ENCODE measurements at regions not wholly inside any gene's neighbourhood (a gene's known extent, or its start where the extent isn't known, plus 50 kb on each side); places are given as distances from the start of the nearest gene placed in this dataset.

GRCh38 chr2:187008111-187008510 lies 159.1 kb upstream of the ZSWIM2 start:
- no peak for TF ChIP-seq CTCF (IDR thresholded peaks at IDR 0.05)

DNA sequence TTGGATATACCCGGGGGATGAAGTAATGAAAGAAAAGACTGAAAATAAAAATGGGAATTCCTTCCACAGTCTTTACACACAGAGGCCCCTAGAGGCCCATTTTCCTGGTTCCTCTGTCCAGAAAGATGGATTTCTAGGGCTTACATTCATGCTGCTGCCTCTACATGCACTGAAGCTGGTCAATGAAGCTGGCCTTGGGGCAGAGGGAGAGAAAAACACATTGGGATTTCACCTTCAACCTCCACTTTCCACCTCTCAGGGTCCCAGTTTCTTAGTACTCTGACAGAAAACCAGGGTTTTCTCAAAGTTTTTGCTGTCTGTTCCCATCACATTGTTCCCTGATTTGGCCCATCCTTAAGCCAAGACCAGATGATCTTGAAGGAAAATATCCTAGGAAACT lies 154.6 kb upstream of the ZSWIM2 start:
- no peak for TF ChIP-seq CTCF (IDR thresholded peaks at IDR 0.05)

DNA sequence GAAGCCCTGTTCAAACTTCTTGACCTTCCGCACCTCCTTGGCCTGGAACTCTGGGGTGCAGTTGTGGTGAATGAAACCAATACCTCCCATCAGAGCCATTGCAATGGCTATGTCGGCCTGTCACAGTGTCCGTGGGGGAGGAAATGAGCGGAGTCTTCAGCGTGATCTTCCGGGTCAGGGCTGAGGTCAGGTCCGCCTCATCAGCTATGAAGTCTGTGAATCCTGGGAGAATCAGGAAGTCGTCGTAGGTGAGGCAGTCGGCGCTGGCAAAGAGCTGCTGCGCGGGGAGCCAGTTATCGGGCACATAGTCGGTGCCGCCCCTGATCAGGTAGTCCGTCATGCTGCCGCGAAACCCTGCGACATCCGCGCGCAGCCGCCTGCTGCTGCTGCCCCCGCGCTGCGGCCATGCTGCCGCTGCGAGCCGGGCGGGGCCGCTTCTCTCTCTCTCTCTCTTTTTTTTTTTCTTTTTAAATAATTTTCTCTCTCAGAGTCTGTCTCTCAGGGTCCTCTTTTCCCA lies 154.1 kb upstream of the ZSWIM2 start:
- TF ChIP-seq CTCF (IDR thresholded peaks at IDR 0.05): no peak

DNA sequence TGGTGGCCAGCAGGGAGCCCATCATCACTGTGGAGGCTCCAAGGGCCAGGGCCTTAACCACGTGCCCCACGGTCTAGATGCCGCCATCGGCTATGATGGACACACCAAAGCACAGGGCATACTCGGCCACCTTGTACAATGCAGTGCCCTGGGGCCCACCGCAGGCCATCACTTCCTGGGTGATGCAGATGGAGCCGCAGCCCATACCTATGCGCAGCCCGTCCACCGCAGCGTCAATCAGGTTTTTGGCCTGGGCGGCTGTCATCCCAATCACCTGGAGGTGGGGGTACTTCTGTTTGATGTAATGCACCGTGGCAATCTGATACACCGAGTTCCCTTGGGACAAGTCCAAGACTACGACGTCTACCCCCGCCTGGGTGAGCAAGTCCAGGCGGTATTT lies 153.3 kb upstream of the ZSWIM2 start:
- TF ChIP-seq CTCF (IDR thresholded peaks at IDR 0.05): no peak

DNA sequence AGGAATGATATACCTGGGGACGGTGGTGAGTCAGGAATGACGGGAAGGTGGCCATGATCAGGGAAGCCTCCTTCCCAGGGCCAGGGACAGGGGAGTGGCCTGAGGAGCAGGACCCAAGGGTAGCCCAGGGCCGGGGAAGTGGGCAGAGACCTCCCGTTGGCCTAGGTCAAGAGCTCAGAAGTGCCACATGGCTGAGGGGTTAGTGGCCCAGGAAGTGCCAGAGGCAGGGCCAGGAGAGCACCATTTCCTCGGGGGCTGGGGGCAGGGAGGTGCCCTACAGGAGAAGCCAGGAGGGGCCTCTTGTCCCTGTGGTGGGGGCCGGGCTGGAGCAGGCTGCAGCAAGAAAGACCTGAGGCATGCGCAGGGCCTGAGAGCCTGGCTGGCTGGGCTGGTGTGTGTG lies 152.3 kb upstream of the ZSWIM2 start:
- no peak for TF ChIP-seq CTCF (IDR thresholded peaks at IDR 0.05)

GRCh38 chr2:186995092-186995491 lies 146.1 kb upstream of the ZSWIM2 start:
- no peak for TF ChIP-seq CTCF (IDR thresholded peaks at IDR 0.05)

DNA sequence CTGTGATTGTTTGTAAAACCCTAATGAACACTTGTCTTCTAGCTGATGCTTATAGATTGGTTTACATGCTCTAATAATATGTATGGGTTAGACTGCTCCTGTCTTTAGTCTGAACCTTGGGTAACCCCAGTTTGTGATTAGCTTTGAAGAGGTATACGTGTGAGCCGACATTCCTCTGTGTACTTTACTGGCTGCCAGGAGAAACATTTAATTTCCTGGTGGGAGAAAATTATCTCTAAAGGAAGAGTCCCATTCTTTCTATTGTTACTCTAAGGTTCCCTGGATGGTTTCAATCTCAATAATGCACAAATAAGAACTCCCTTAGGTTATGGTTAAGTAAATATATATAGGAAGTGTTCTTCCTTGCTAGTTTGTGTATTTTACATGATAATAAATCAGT lies 143.6 kb upstream of the ZSWIM2 start:
- TF ChIP-seq CTCF (IDR thresholded peaks at IDR 0.05): no peak

- TF ChIP-seq CTCF (IDR thresholded peaks at IDR 0.05): no peak; the same call in 1 of the 2 replicates
Measured at GRCh38 chr2:186991766-186992417, 142.9 kb upstream of the ZSWIM2 start.

Data from LNCAP (cell line).